H9 (cell line): ENCODE measurements at regions not wholly inside any gene's neighbourhood (a gene's known extent, or its start where the extent isn't known, plus 50 kb on each side); places are given as distances from the start of the nearest gene placed in this dataset.

Source experiments
- DNase-seq: peaks from one replicate; pipeline ENCODE4 v3.0.0-alpha.2; 2017
- H2AFZ ChIP-seq: one replicate; pipeline ENCODE4 v1.6.1; 2013; ENCODE audit warnings: mild to moderate bottlenecking, low read length, control low read depth, moderate library complexity
- H2AK5ac ChIP-seq: 2 replicates; pipeline ENCODE4 v1.6.1; 2013; ENCODE audit warnings: low read length, control low read depth, mixed read lengths; ENCODE audit not compliant: insufficient read length
- H2BK120ac ChIP-seq: one replicate; pipeline ENCODE4 v1.6.1; 2013; ENCODE audit warnings: low read depth, mild to moderate bottlenecking, low read length, control low read depth, inconsistent platforms; ENCODE audit not compliant: poor library complexity, severe bottlenecking
- H2BK12ac ChIP-seq: 2 replicates; pipeline ENCODE4 v1.6.1; 2013; ENCODE audit warnings: low read length, control low read depth, mixed read lengths, low read depth; ENCODE audit not compliant: insufficient read length
- H2BK15ac ChIP-seq: 2 replicates; pipeline ENCODE4 v1.6.1; 2013; ENCODE audit warnings: low read depth, low read length, control low read depth
- H2BK20ac ChIP-seq: one replicate; pipeline ENCODE4 v1.6.1; 2013; ENCODE audit warnings: low read depth, mild to moderate bottlenecking, low read length, control low read depth, inconsistent platforms; ENCODE audit not compliant: poor library complexity, severe bottlenecking
- H2BK5ac ChIP-seq: 2 replicates; pipeline ENCODE4 v1.6.1; 2013; ENCODE audit warnings: low read length, control low read depth, mixed read lengths; ENCODE audit not compliant: insufficient read length
- H3K14ac ChIP-seq: 2 replicates; pipeline ENCODE4 v1.6.1; 2013; ENCODE audit warnings: low read length, control low read depth; ENCODE audit not compliant: insufficient read depth
- H3K18ac ChIP-seq: 2 replicates; pipeline ENCODE4 v1.6.1; 2013; ENCODE audit warnings: low read depth, mild to moderate bottlenecking, mixed read lengths, low read length, control low read depth; ENCODE audit not compliant: insufficient read length
- H3K23ac ChIP-seq: 2 replicates; pipeline ENCODE4 v1.6.1; 2013; ENCODE audit warnings: low read length, control low read depth, mixed read lengths, low read depth; ENCODE audit not compliant: insufficient read length
- H3K23me2 ChIP-seq: 2 replicates; pipeline ENCODE4 v1.6.1; 2013; ENCODE audit warnings: low read depth, mild to moderate bottlenecking, mixed read lengths, low read length, control low read depth; ENCODE audit not compliant: insufficient read length, poor library complexity, severe bottlenecking
- H3K27ac ChIP-seq: 2 replicates; pipeline ENCODE4 v1.5.1; 2013; ENCODE audit warnings: low read length, control low read depth, mixed read lengths, low read depth; ENCODE audit not compliant: insufficient read length
- H3K27me3 ChIP-seq: 2 replicates; pipeline ENCODE4 v1.6.1; 2013; ENCODE audit warnings: low read length, control low read depth, inconsistent platforms; ENCODE audit not compliant: insufficient read depth
- H3K4ac ChIP-seq: 2 replicates; pipeline ENCODE4 v1.6.1; 2013; ENCODE audit warnings: low read depth, mild to moderate bottlenecking, control low read depth, inconsistent platforms, low read length, moderate library complexity
- H3K4me1 ChIP-seq: 2 replicates; pipeline ENCODE4 v1.6.1; 2013; ENCODE audit warnings: low read length, control low read depth, inconsistent platforms; ENCODE audit not compliant: insufficient read depth
- H3K4me2 ChIP-seq: 2 replicates; pipeline ENCODE4 v1.6.1; 2013; ENCODE audit warnings: low read length, control low read depth, mixed read lengths; ENCODE audit not compliant: insufficient read length, insufficient read depth
- H3K56ac ChIP-seq: 2 replicates; pipeline ENCODE4 v1.6.1; 2013; ENCODE audit warnings: low read depth, mild to moderate bottlenecking, mixed read lengths, low read length, control low read depth; ENCODE audit not compliant: insufficient read length
- H3K79me1 ChIP-seq: 2 replicates; pipeline ENCODE4 v1.6.1; 2013; ENCODE audit warnings: low read depth, mild to moderate bottlenecking, moderate library complexity, low read length, control low read depth, inconsistent platforms; ENCODE audit not compliant: insufficient read depth, poor library complexity, severe bottlenecking
- H3K79me2 ChIP-seq: 2 replicates; pipeline ENCODE4 v1.6.1; 2013; ENCODE audit warnings: low read length, control low read depth, inconsistent platforms; ENCODE audit not compliant: insufficient read depth
- H3K9ac ChIP-seq: 2 replicates; pipeline ENCODE4 v1.6.1; 2013; ENCODE audit warnings: low read length, control low read depth, mixed read lengths; ENCODE audit not compliant: insufficient read length; ENCODE audit errors: extremely low read depth
- H3K9me3 ChIP-seq: one replicate; pipeline ENCODE4 v1.6.1; 2013; ENCODE audit warnings: low read depth, low read length, inconsistent platforms; ENCODE audit not compliant: control insufficient read depth
- H3T11ph ChIP-seq: one replicate; pipeline ENCODE4 v1.6.1; 2013; ENCODE audit warnings: mild to moderate bottlenecking, low read length, control low read depth, inconsistent platforms
- H4K20me1 ChIP-seq: one replicate; pipeline ENCODE4 v1.6.1; 2013; ENCODE audit not compliant: control insufficient read depth, insufficient read length, insufficient read depth
- H4K5ac ChIP-seq: 2 replicates; pipeline ENCODE4 v1.6.1; 2013; ENCODE audit warnings: low read depth, mild to moderate bottlenecking, mixed read lengths, low read length, control low read depth; ENCODE audit not compliant: insufficient read length
- H4K8ac ChIP-seq: replicated peaks from 2 replicates; pipeline ENCODE4 v1.6.1; 2013; ENCODE audit warnings: low read length, control low read depth, mixed read lengths, low read depth; ENCODE audit not compliant: insufficient read length
- H4K91ac ChIP-seq: 2 replicates; pipeline ENCODE4 v1.6.1; 2013; ENCODE audit warnings: low read depth, mild to moderate bottlenecking, moderate library complexity, mixed read lengths, low read length, control low read depth; ENCODE audit not compliant: insufficient read length
- H3K27ac Mint-ChIP-seq, 3 experiments: 2 replicates in 2 of 3; 3 replicates in 1 of 3; pipeline ENCODE4 v1.8.0; 2020 to 2021; ENCODE audit warnings: mixed read lengths in 3 of 3, mild to moderate bottlenecking in 1 of 3, moderate library complexity in 1 of 3
- H3K27me3 Mint-ChIP-seq: 2 replicates; pipeline ENCODE4 v1.8.0; 2021; ENCODE audit warnings: low read depth, mild to moderate bottlenecking, moderate library complexity, mixed read lengths
- H3K36me3 Mint-ChIP-seq, 3 experiments: 2 replicates in 2 of 3; 3 replicates in 1 of 3; pipeline ENCODE4 v1.8.0; 2020 to 2021; ENCODE audit warnings: low read depth in 3 of 3, mixed read lengths in 3 of 3; ENCODE audit not compliant: insufficient read depth in 1 of 3
- H3K4me1 Mint-ChIP-seq, 2 experiments: 2 replicates each; pipeline ENCODE4 v1.8.0; 2020; ENCODE audit warnings: mixed read lengths in 2 of 2
- H3K4me3 Mint-ChIP-seq, 2 experiments: 2 replicates in 1 of 2; 3 replicates in 1 of 2; pipeline ENCODE4 v1.8.0; 2020 to 2021; ENCODE audit warnings: mild to moderate bottlenecking in 2 of 2, mixed read lengths in 2 of 2, moderate library complexity in 1 of 2
- H3K9me3 Mint-ChIP-seq, 2 experiments: 2 replicates in 1 of 2; 3 replicates in 1 of 2; pipeline ENCODE4 v1.8.0; 2020; ENCODE audit warnings: mild to moderate bottlenecking in 2 of 2, mixed read lengths in 2 of 2, moderate library complexity in 1 of 2
- WGBS: extraction: QIAGEN DNeasy Blood & Tissue Kit; methylation state at CpG from one replicate; pipeline ENCODE4 v1.1.7; 2013; ENCODE audit warnings: missing lambda C conversion rate, low lambda C conversion rate, mixed read lengths; ENCODE audit not compliant: insufficient read length; ENCODE audit errors: extremely low coverage; 5-methylcytosine and 5-hydroxymethylcytosine counted together
- TF ChIP-seq, protein P1 (sequence below): fragments of 200-600 bp; sonication (generic); conservative IDR thresholded peaks from 3 replicates; pipeline ENCODE4 v1.8.0; 2021; ENCODE audit warnings: antibody characterized with exemption, mild to moderate bottlenecking

DNA sequence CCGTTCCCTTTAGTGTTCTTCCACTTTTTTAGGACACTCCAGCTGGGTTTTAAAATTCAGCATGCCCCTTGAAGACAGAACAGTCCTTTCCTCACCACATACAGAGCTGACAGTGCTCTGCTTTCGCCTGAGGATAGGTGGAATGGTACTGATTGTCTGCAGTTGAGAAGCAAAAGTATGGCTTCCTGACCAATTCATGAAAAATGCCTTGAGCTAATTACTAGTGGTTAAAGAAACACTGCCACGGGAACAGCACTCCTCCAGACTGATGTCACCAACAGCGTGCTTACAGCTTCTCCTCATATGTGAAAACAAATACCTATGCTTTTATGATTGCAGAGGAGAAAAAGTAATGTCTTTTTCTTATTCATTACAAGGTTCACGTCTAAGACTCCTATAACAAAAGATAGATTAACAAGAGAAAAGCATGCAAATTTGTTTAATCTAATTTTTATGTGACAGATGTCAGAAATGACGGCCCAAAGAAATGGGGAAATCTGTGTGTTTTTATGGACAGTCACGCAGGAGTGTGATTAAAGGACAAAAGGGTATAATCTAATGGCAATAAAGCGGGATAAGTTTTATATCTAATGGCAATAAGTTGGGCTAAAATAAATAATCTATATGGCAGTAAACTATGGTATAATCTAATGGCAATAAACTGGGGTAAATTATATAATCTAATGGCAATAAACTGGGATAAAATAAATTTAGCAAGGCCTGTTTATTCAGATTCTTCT, 123.4 kb upstream of the ARHGAP42 start:
- Mint-ChIP-seq H3K9me3 (no peaks in the 10 kb centered on the region), H3K4me1 (peaks cover 10 to 18% of the 10 kb centered on the region in 2 experiments), H3K27me3 (no peaks in the 10 kb centered on the region), H3K4me3 (no peak overlapping the region), H3K27ac (no peak overlapping the region), H3K36me3 (no peaks in the 10 kb centered on the region)
- Histone ChIP-seq H2BK15ac (no peak overlapping the region), H3K27me3 (no peaks in the 10 kb centered on the region), H2BK12ac (no peak overlapping the region), H3K79me1 (no peaks in the 10 kb centered on the region), H3K4me2 (no peak overlapping the region), H3T11ph (no peak overlapping the region), H3K9ac (no peak overlapping the region), H2AK5ac (no peak overlapping the region), H3K23ac (no peak overlapping the region), H2BK5ac (no peak overlapping the region), H3K4ac (no peak overlapping the region), H2BK120ac (no peak overlapping the region), H2BK20ac (no peak overlapping the region), H2AFZ (no peak overlapping the region), H4K8ac (no peak overlapping the region), H3K27ac (no peak overlapping the region), H3K4me1 (no peaks in the 10 kb centered on the region), H4K91ac (no peak overlapping the region), H3K56ac (no peak overlapping the region), H3K79me2 (no peaks in the 10 kb centered on the region), H3K14ac (no peak overlapping the region), H3K23me2 (no peaks in the 10 kb centered on the region), H3K18ac (no peak overlapping the region), H4K5ac (no peak overlapping the region), H3K9me3 (no peaks in the 10 kb centered on the region), H4K20me1 (no peaks in the 10 kb centered on the region)
- no peak for DNase-seq
- TF ChIP-seq, protein P1, sequence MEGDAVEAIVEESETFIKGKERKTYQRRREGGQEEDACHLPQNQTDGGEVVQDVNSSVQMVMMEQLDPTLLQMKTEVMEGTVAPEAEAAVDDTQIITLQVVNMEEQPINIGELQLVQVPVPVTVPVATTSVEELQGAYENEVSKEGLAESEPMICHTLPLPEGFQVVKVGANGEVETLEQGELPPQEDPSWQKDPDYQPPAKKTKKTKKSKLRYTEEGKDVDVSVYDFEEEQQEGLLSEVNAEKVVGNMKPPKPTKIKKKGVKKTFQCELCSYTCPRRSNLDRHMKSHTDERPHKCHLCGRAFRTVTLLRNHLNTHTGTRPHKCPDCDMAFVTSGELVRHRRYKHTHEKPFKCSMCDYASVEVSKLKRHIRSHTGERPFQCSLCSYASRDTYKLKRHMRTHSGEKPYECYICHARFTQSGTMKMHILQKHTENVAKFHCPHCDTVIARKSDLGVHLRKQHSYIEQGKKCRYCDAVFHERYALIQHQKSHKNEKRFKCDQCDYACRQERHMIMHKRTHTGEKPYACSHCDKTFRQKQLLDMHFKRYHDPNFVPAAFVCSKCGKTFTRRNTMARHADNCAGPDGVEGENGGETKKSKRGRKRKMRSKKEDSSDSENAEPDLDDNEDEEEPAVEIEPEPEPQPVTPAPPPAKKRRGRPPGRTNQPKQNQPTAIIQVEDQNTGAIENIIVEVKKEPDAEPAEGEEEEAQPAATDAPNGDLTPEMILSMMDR, result no peak
- WGBS, result no CpG with 5 or more reads among the region's 8 CpGs
